ENCODE measurements at regions not wholly inside any gene's neighbourhood (a gene's known extent, or its start where the extent isn't known, plus 50 kb on each side); places are given as distances from the start of the nearest gene placed in this dataset.

DNA sequence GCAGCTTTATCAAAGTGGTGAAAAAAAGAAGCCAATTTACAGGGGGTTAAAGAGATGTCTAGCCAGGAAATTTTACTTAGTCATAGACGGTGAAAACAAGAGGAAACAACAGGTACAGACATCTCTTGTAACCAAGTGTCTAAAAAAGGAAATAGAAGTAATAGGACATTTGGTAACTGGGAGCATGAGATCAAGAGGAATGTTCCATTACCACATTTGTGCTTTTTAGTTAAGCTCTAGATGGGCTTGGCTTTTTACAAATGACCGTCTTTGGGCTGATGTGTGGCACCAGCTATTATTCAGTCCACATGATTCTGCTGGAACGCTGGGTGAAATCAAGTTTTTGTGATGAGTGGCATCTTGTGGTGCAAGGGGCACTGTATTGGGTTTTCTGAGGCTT lies 179.5 kb downstream of the SMIM20 start:
- no peak for TF ChIP-seq EZH2 (IDR thresholded peaks at IDR 0.05)
- TF ChIP-seq POLR2AphosphoS5 (IDR thresholded peaks at IDR 0.05; ENCODE audit: borderline replicate concordance, low read depth, low read length) = no peak
- no peak for TF ChIP-seq FOXP2 (optimal IDR thresholded peaks at IDR 0.05; ENCODE audit: control extremely low read depth, extremely low read length, insufficient read depth)
